ENCODE measurements at regions not wholly inside any gene's neighbourhood (a gene's known extent, or its start where the extent isn't known, plus 50 kb on each side); places are given as distances from the start of the nearest gene placed in this dataset.

- TF ChIP-seq RARB (CRISPR knock-in tag; IDR thresholded peaks at IDR 0.05): no peak
- TF ChIP-seq CTCF (IDR thresholded peaks at IDR 0.05): no peak
- no peak for TF ChIP-seq EP300 (IDR thresholded peaks at IDR 0.05)
- TF ChIP-seq SMC3 (IDR thresholded peaks at IDR 0.05): no peak
- TF ChIP-seq POLR2A (IDR thresholded peaks at IDR 0.05; ENCODE audit: low read length): no peak
- no peak for TF ChIP-seq MAX (IDR thresholded peaks at IDR 0.05)
- no peak for TF ChIP-seq JUN (IDR thresholded peaks at IDR 0.05)
Observed at GRCh38 chr5:118456085-118456484, 532.3 kb downstream of the DTWD2 start.
